Lung (tissue), 11 donors: ENCODE measurements at regions not wholly inside any gene's neighbourhood (a gene's known extent, or its start where the extent isn't known, plus 50 kb on each side); places are given as distances from the start of the nearest gene placed in this dataset.

Experiments used
- ATAC-seq: fragments of 200-7000 bp; cut with Tn5 transposase; one replicate; pipeline ENCODE4 v1.9.1; 2020; ENCODE audit warnings: moderate number of reproducible peaks; ENCODE audit not compliant: insufficient read depth, low FRiP score
- DNase-seq, 3 donors: peaks; one replicate each; pipeline ENCODE4 v3.0.0-alpha.2; 2013 to 2017
- H3K27ac ChIP-seq, 2 donors: one replicate each; pipeline ENCODE4 v1.5.1; 2013; ENCODE audit warnings: mild to moderate bottlenecking in 2 of 2, moderate library complexity in 2 of 2, control low read depth in 1 of 2, inconsistent platforms in 1 of 2, low read depth in 1 of 2, low read length in 1 of 2
- H3K27me3 ChIP-seq, 3 donors: one replicate each; pipeline ENCODE4 v1.5.1; 2013; ENCODE audit warnings: low read length in 2 of 3; ENCODE audit not compliant: control insufficient read depth in 3 of 3, insufficient read depth in 3 of 3
- H3K36me3 ChIP-seq, 4 donors: one replicate each; pipeline ENCODE4 v1.5.1; 2013; ENCODE audit warnings: low read length in 4 of 4, mild to moderate bottlenecking in 1 of 4, moderate library complexity in 1 of 4; ENCODE audit not compliant: control insufficient read depth in 4 of 4, insufficient read depth in 4 of 4
- H3K4me1 ChIP-seq, 5 donors: one replicate each; pipeline ENCODE4 v1.5.1; 2013; ENCODE audit warnings: low read length in 5 of 5, mild to moderate bottlenecking in 2 of 5, moderate library complexity in 1 of 5; ENCODE audit not compliant: control insufficient read depth in 5 of 5, insufficient read depth in 5 of 5
- H3K4me3 ChIP-seq: one replicate; pipeline ENCODE4 v1.5.1; 2013; ENCODE audit warnings: mild to moderate bottlenecking, control low read depth, moderate library complexity
- H3K9ac ChIP-seq, 2 donors: one replicate each; pipeline ENCODE4 v1.5.1; 2013; ENCODE audit warnings: low read length in 2 of 2, control low read depth in 1 of 2; ENCODE audit not compliant: insufficient read depth in 1 of 2
- H3K9me3 ChIP-seq, 4 donors: one replicate each; pipeline ENCODE4 v1.5.1; 2013; ENCODE audit warnings: low read length in 3 of 4, mild to moderate bottlenecking in 1 of 4, moderate library complexity in 1 of 4; ENCODE audit not compliant: control insufficient read depth in 4 of 4, insufficient read depth in 3 of 4
- WGBS, 2 donors: extraction: QIAGEN DNeasy Blood & Tissue Kit; methylation state at CpG; one replicate each; pipeline ENCODE4 v1.1.7; 2013; 5-methylcytosine and 5-hydroxymethylcytosine counted together
- TF ChIP-seq, protein P1 (sequence below): IDR thresholded peaks from 2 replicates; pipeline ENCODE4 v1.5.1; 2012; ENCODE audit warnings: mild to moderate bottlenecking; ENCODE audit errors: control extremely low read depth, extremely low read depth
- donor health status: control.
- donor health status: control.
- donor health status: Bipolar disorder and iron deficiency.
- donor health status: healthy.
- donor health status: DM: yes; HTN: yes; CAD: no.

DNA sequence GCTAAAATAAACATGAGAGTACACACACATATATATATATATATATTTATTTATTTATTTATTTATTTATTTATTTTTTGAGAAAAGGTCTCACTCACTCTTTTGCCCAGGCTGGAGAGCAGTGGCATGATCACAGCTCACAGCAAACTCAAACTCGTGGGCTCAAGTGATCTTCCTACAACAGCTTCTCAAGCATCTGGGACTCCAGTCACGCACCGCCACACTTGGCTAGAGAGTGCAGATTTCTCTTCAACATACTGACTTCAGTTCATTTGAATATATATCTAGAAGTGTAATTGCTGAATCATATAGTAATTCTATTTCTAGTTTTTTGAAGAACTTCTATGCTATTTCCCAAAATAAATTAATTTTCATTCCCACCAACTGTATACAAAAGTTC lies 1711.8 kb downstream of the SLITRK5 start:
- no peak overlapping the region for H3K9ac ChIP-seq
- H3K36me3 ChIP-seq: no peaks in the 10 kb centered on the region
- DNase-seq: no peak
- TF ChIP-seq, protein P1, sequence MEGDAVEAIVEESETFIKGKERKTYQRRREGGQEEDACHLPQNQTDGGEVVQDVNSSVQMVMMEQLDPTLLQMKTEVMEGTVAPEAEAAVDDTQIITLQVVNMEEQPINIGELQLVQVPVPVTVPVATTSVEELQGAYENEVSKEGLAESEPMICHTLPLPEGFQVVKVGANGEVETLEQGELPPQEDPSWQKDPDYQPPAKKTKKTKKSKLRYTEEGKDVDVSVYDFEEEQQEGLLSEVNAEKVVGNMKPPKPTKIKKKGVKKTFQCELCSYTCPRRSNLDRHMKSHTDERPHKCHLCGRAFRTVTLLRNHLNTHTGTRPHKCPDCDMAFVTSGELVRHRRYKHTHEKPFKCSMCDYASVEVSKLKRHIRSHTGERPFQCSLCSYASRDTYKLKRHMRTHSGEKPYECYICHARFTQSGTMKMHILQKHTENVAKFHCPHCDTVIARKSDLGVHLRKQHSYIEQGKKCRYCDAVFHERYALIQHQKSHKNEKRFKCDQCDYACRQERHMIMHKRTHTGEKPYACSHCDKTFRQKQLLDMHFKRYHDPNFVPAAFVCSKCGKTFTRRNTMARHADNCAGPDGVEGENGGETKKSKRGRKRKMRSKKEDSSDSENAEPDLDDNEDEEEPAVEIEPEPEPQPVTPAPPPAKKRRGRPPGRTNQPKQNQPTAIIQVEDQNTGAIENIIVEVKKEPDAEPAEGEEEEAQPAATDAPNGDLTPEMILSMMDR: no peak
- H3K4me1 ChIP-seq: peaks cover 0 to 3% (median 0%) of the 10 kb centered on the region in 5 donors
- no peak for ATAC-seq
- 93 to 95% methylated on average over 3 of the region's 3 CpGs for WGBS, 2 donors
- no peaks in the 10 kb centered on the region for H3K27me3 ChIP-seq
- H3K4me3 ChIP-seq: no peak overlapping the region
- no peaks in the 10 kb centered on the region for H3K9me3 ChIP-seq
- H3K27ac ChIP-seq: no peak overlapping the region

DNA sequence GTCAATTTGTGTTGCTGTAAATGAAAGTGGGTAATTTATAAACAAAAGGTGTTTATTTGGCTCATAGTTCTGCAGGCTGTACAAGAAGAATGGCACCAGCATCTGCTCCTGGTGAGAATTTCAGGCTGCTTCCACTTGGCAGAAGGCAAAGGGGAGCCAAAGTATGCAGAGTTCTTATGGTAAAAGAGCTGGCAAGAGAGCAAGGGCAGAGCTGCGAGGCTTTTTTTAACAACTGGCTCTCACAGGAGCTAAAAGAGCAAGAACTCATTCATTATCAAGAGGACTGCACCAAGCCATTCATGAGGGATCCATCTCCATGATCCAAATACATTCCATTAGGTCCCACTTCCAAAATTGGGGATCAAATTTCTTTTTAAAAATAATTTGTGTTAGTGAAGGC lies 1712.7 kb downstream of the SLITRK5 start:
- no peaks in the 10 kb centered on the region for H3K27me3 ChIP-seq
- H3K4me1 ChIP-seq: peaks cover 0 to 3% (median 0%) of the 10 kb centered on the region in 5 donors
- WGBS, 2 donors: 75 to 83% methylated on average over 1 of the region's 1 CpG
- H3K36me3 ChIP-seq: no peaks in the 10 kb centered on the region
- no peak for ATAC-seq
- no peak for DNase-seq
- H3K4me3 ChIP-seq: no peak overlapping the region
- H3K9ac ChIP-seq: no peak overlapping the region
- TF ChIP-seq, protein P1: no peak
- H3K9me3 ChIP-seq: no peaks in the 10 kb centered on the region
- H3K27ac ChIP-seq: no peak overlapping the region

DNA sequence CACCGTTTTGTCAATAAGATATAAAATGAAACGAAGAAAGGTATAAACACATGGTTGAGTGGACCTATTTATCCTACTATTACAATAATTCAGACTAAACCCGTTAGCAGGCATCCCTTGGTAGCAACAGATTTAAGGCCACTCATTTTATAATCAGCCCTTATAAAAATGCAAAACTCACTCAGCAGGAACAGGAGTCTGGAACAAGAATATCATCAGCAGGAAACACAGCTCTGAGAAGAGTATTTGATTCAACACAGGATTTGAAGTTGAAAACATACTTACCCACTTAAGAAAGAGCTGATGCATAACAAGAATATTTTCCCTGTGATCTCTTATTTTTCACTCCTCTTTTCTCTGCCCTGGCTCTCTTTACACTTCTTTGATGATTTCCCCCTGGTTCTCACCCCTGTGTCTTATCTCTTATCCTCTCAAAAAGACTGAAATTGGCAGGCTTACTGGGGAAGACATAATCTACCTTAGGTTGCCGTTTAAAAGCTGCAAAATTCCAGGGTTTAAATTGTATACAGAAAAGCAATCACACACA lies 1722.7 kb downstream of the SLITRK5 start:
- Histone ChIP-seq H3K27ac (no peak overlapping the region), H3K36me3 (no peaks in the 10 kb centered on the region), H3K27me3 (no peaks in the 10 kb centered on the region), H3K9me3 (peaks cover 0 to 7% (median 2%) of the 10 kb centered on the region in 4 donors), H3K9ac (no peak overlapping the region), H3K4me1 (no peaks in the 10 kb centered on the region), H3K4me3 (no peak overlapping the region)
- ATAC-seq (no peak), DNase-seq (no peak)
- TF ChIP-seq, protein P1: no peak
- 56 to 71% methylated on average over 4 of the region's 4 CpGs for WGBS, 2 donors

DNA sequence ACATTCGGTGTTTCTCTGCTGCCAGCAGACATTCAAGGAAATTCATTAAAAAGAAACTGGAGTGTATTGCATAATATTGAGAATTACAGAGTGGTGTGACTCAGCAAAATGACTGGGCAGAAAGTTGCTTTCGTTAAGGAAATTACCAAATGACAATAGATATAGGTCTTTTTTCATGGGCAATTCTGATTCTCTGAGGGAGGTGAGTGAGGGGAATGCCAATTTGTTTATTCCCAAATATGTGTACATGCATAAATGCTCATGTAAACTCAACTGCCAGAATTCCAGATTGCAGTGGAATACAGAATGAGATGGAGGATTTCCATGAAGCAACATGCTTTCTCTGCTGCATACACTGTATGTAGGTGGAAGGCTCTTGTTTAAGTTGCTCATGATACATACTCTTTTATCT lies 1730.1 kb downstream of the SLITRK5 start:
- Histone ChIP-seq H3K27me3 (no peaks in the 10 kb centered on the region), H3K36me3 (no peaks in the 10 kb centered on the region), H3K9me3 (peaks cover 0 to 7% (median 2%) of the 10 kb centered on the region in 4 donors), H3K9ac (peak overlapping the region in 1 of 2 donors; percentile 13), H3K4me1 (peaks cover 0 to 4% (median 0%) of the 10 kb centered on the region in 5 donors), H3K27ac (no peak overlapping the region), H3K4me3 (no peak overlapping the region)
- 2 to 11% methylated on average over 2 of the region's 2 CpGs for WGBS, 2 donors
- ATAC-seq (peak; percentile 46), DNase-seq (peak in 2 of 3 donors; percentile 74 to 83)
- TF ChIP-seq, protein P1: no peak
